Endothelial cell of umbilical vein (primary cell): ENCODE measurements at regions not wholly inside any gene's neighbourhood (a gene's known extent, or its start where the extent isn't known, plus 50 kb on each side); places are given as distances from the start of the nearest gene placed in this dataset.

ENCODE experiments used
- MAX ChIP-seq: IDR thresholded peaks from 2 replicates; pipeline ENCODE4 v1.6.1; 2011; ENCODE audit not compliant: insufficient read depth, insufficient read length
- TF ChIP-seq, protein P1 (sequence below), 2 donors: IDR thresholded peaks; 1 replicate in 1 of 2; 2 replicates in 1 of 2; pipeline ENCODE4 v1.5.1; 2011; ENCODE audit warnings: low read length in 2 of 2, mild to moderate bottlenecking in 2 of 2, moderate library complexity in 2 of 2, control low read depth in 1 of 2, inconsistent platforms in 1 of 2, low read depth in 1 of 2; ENCODE audit not compliant: insufficient read depth in 1 of 2; ENCODE audit errors: extremely low read depth in 1 of 2

DNA sequence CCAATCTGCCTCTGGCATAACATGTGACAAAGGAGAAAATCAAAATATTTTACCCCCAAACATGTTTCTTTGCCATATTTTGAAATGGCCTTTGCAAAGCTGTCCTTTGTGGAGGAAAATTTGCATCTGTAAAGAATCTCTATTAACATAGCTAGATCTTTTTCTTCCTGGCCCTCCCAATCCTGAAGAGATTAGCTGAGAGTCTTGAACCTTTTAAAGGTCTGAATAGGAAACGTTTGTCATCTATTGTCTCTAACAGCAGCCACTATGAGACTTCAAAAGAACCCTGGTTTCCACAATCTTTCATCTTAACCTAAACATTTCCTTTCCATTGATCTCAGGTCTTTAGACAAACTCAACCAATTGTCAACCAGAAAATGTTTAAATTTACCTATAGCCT, 520.9 kb upstream of the TGFBR2 start:
- TF ChIP-seq, protein P1, sequence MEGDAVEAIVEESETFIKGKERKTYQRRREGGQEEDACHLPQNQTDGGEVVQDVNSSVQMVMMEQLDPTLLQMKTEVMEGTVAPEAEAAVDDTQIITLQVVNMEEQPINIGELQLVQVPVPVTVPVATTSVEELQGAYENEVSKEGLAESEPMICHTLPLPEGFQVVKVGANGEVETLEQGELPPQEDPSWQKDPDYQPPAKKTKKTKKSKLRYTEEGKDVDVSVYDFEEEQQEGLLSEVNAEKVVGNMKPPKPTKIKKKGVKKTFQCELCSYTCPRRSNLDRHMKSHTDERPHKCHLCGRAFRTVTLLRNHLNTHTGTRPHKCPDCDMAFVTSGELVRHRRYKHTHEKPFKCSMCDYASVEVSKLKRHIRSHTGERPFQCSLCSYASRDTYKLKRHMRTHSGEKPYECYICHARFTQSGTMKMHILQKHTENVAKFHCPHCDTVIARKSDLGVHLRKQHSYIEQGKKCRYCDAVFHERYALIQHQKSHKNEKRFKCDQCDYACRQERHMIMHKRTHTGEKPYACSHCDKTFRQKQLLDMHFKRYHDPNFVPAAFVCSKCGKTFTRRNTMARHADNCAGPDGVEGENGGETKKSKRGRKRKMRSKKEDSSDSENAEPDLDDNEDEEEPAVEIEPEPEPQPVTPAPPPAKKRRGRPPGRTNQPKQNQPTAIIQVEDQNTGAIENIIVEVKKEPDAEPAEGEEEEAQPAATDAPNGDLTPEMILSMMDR (IDR thresholded peaks at IDR 0.05; ENCODE audit: extremely low read depth in 1 of 2, insufficient read depth in 1 of 2, low read depth in 1 of 2, low read length in 2 of 2), result no peak
- TF ChIP-seq MAX, result no peak
